Sigmoid colon (tissue), 6 donors: ENCODE measurements at regions not wholly inside any gene's neighbourhood (a gene's known extent, or its start where the extent isn't known, plus 50 kb on each side); places are given as distances from the start of the nearest gene placed in this dataset.
A peak's percentile ranks its signal among the peaks of the same experiment; 100 is the strongest.
"Not testable (repeated sequence)": the region's sequence is repeated elsewhere in the genome, so short reads cannot be mapped to it uniquely, and the experiment has no call there.

Experiments used
- DNase-seq: peaks from one replicate; pipeline ENCODE4 v3.0.0-alpha.2; 2019
- H3K27ac ChIP-seq, 4 donors: fragments of 200-600 bp; sonication (generic); one replicate each; pipeline ENCODE4 v1.5.1; 2016 to 2019; ENCODE audit warnings: mild to moderate bottlenecking in 1 of 4
- H3K27me3 ChIP-seq, 3 donors: fragments of 200-600 bp; sonication (generic); one replicate each; pipeline ENCODE4 v1.5.1; 2019; ENCODE audit warnings: mild to moderate bottlenecking in 1 of 3
- H3K36me3 ChIP-seq, 4 donors: fragments of 200-600 bp; sonication (generic); one replicate each; pipeline ENCODE4 v1.5.1; 2016 to 2019
- H3K4me1 ChIP-seq, 4 donors: fragments of 200-600 bp; sonication (generic); one replicate each; pipeline ENCODE4 v1.5.1; 2017 to 2019
- H3K4me3 ChIP-seq, 4 donors: fragments of 200-600 bp; sonication (generic); one replicate each; pipeline ENCODE4 v1.5.1; 2017 to 2019; ENCODE audit warnings: mild to moderate bottlenecking in 2 of 4, moderate library complexity in 1 of 4
- H3K9me3 ChIP-seq, 4 donors: fragments of 200-600 bp in 3 of 4; sonication (generic) in 3 of 4; one replicate each; pipeline versions ENCODE4 v1.5.1 to v1.6.1; 2013 to 2019
- EP300 ChIP-seq, 4 donors: sonication (generic); formaldehyde crosslinking; IDR thresholded peaks; one replicate each; pipeline ENCODE4 v1.6.1; 2017; ENCODE audit warnings: antibody characterized with exemption in 4 of 4
- POLR2A ChIP-seq, 2 donors: fragments of 450-650 bp; IDR thresholded peaks; one replicate each; pipeline ENCODE4 v1.6.1; 2016; ENCODE audit warnings: antibody characterized with exemption in 2 of 2, mild to moderate bottlenecking in 2 of 2, moderate library complexity in 2 of 2
- POLR2AphosphoS5 ChIP-seq, 4 donors: sonication (generic); formaldehyde crosslinking; IDR thresholded peaks; one replicate each; pipeline ENCODE4 v1.6.1; 2017; ENCODE audit warnings: antibody characterized with exemption in 4 of 4
- WGBS, 2 donors: extraction: QIAGEN DNeasy Blood & Tissue Kit; methylation state at CpG; one replicate each; pipeline ENCODE4 v1.1.7; 2013; 5-methylcytosine and 5-hydroxymethylcytosine counted together
- intact Hi-C: fragments of 100-400 bp; cut with DNase I; formaldehyde crosslinking; loops from one replicate; pipeline ENCODE4 v1.15.1; 2023
- TF ChIP-seq, protein P1 (sequence below), 4 experiments: fragments of 450-650 bp in 3 of 4; fragments of 200-600 bp in 1 of 4; IDR thresholded peaks; one replicate each; pipeline ENCODE4 v1.5.1; 2016 to 2019; ENCODE audit warnings: antibody characterized with exemption in 4 of 4, mild to moderate bottlenecking in 3 of 4, moderate library complexity in 2 of 4
- donor health status: healthy with polysubstance abuse.
- donor health status: healthy.

- Histone ChIP-seq H3K27ac (no peak overlapping the region), H3K27me3 (no peaks in the 10 kb centered on the region), H3K9me3 (no peaks in the 10 kb centered on the region), H3K4me3 (no peak overlapping the region), H3K36me3 (no peaks in the 10 kb centered on the region), H3K4me1 (no peaks in the 10 kb centered on the region)
- TF ChIP-seq POLR2AphosphoS5 (IDR thresholded peaks at IDR 0.05) = no peak
- TF ChIP-seq, protein P1, sequence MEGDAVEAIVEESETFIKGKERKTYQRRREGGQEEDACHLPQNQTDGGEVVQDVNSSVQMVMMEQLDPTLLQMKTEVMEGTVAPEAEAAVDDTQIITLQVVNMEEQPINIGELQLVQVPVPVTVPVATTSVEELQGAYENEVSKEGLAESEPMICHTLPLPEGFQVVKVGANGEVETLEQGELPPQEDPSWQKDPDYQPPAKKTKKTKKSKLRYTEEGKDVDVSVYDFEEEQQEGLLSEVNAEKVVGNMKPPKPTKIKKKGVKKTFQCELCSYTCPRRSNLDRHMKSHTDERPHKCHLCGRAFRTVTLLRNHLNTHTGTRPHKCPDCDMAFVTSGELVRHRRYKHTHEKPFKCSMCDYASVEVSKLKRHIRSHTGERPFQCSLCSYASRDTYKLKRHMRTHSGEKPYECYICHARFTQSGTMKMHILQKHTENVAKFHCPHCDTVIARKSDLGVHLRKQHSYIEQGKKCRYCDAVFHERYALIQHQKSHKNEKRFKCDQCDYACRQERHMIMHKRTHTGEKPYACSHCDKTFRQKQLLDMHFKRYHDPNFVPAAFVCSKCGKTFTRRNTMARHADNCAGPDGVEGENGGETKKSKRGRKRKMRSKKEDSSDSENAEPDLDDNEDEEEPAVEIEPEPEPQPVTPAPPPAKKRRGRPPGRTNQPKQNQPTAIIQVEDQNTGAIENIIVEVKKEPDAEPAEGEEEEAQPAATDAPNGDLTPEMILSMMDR (IDR thresholded peaks at IDR 0.05) = no peak
- TF ChIP-seq POLR2A (IDR thresholded peaks at IDR 0.05) = no peak
- no peak for TF ChIP-seq EP300 (IDR thresholded peaks at IDR 0.05)
- no peak for DNase-seq
- WGBS, 2 donors = 79% methylated on average over 3 of the region's 3 CpGs
- intact Hi-C loops = no loop called here
Measured at GRCh38 chr17:21564262-21564661, 128.1 kb upstream of the KCNJ18 start.

- DNase-seq, intact Hi-C loops, H3K36me3 ChIP-seq, H3K27ac ChIP-seq, H3K9me3 ChIP-seq, H3K4me1 ChIP-seq, H3K4me3 ChIP-seq, H3K27me3 ChIP-seq: not testable (repeated sequence)
- WGBS, 2 donors = 89 to 95% methylated on average over 6 of the region's 6 CpGs
Measured at GRCh38 chr17:21564757-21565156, 127.6 kb upstream of the KCNJ18 start.

DNA sequence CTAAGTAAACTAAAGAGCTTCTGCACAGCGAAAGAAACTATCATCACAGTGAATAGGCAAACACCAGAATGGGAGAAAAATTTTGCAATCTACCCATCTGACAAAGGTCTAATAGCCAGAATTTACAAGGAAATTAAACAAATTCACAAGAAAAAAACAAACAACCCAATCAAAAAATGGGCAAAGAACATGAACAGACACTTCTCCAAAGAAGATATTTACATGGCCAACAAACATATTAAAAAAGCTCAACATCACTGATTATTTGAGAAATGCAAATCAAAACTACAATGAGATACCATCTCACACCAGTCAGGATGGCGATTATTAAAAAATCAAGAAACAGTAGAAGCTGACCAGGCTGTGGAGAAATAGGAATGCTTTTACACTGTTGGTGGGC, 121.9 kb upstream of the KCNJ18 start:
- DNase-seq, intact Hi-C loops, H3K36me3 ChIP-seq, H3K9me3 ChIP-seq, H3K27me3 ChIP-seq, H3K4me3 ChIP-seq, H3K4me1 ChIP-seq, H3K27ac ChIP-seq: not testable (repeated sequence)
- 70 to 90% methylated on average over 2 of the region's 2 CpGs for WGBS, 2 donors

DNA sequence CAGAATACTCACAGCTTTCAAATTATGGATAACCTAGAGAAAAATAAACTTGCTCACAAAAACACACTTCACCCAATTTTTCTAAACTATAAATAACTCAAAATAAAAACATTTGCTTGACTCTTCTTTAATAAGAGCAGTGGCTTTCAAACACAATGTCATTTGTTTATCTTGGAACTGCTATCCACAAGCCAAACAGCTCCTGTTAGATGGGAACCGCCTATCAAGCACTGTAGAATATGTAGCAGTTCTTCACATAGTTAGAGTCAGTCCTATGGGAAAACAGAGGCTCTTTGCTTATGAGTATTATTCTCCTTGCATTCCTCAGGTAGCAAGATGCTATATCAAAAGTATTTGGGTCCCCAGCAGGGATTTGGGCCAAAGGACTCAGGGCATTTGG, 120.2 kb upstream of the KCNJ18 start:
- H3K27ac ChIP-seq, H3K4me1 ChIP-seq, H3K36me3 ChIP-seq, H3K9me3 ChIP-seq, H3K27me3 ChIP-seq, DNase-seq, intact Hi-C loops, H3K4me3 ChIP-seq: not testable (repeated sequence)
- 37 to 73% methylated on average over 1 of the region's 1 CpG for WGBS, 2 donors

- peak overlapping the region; percentile 40 to 59 (median 54) for H3K4me3 ChIP-seq
- intact Hi-C loops, H3K4me1 ChIP-seq, H3K27me3 ChIP-seq, H3K9me3 ChIP-seq, DNase-seq, H3K36me3 ChIP-seq: not testable (repeated sequence)
- peak overlapping the region in 1 of 4 donors; percentile 51 for H3K27ac ChIP-seq
- whole genome bisulfite sequencing, 2 donors = 85 to 93% methylated on average over 36 of the region's 36 CpGs
Measured at GRCh38 chr17:21573271-21573960, 118.9 kb upstream of the KCNJ18 start.

- Histone ChIP-seq H3K36me3 (no peaks in the 10 kb centered on the region), H3K27ac (peak overlapping the region in 3 of 4 donors; percentile 45 to 65 (median 51)), H3K4me1 (peaks cover 0 to 6% (median 0%) of the 10 kb centered on the region in 4 donors), H3K4me3 (peak overlapping the region; percentile 40 to 59 (median 54)), H3K27me3 (no peaks in the 10 kb centered on the region), H3K9me3 (no peaks in the 10 kb centered on the region)
- intact Hi-C loops = no loop called here
- TF ChIP-seq POLR2AphosphoS5 (IDR thresholded peaks at IDR 0.05) = no peak
- TF ChIP-seq, protein P1 (IDR thresholded peaks at IDR 0.05) = no peak
- TF ChIP-seq EP300 (IDR thresholded peaks at IDR 0.05) = no peak
- TF ChIP-seq POLR2A (IDR thresholded peaks at IDR 0.05) = peak in 1 of 2 donors; percentile 12
- peak; percentile 85 for DNase-seq
- 42 to 52% methylated on average over 38 of the region's 39 CpGs for WGBS, 2 donors
Measured at GRCh38 chr17:21573961-21574610, 118.2 kb upstream of the KCNJ18 start.

DNA sequence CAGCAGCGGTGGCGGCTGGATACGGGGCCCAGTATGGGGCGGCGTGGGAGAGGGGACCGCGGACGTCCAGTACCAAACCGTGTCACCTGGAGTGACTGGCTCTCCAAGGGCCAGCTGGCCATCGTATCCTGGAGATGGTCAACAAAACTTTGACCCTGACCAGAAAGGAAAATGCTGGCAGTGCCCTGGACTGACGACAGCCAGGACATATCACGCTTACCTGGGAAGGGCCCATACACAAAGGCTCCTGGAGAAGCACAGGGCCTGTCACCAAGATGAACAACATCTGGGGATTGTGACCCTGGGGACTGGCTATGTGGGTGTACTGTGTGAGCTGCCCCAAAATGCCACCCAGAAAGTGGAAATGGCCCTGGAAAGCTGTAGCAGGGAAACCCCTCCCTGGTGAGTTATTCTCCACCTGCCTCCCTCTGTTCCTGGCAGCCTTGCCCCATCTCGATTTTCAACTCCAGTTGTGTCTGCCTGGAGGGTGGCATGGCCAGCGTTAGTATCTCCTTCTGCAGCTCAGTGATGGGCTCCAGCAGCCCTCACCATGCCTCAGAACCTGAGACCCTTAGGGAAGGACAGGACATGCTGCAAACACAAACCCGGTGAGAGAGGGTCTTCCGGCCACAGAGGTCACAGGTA, 117.6 kb upstream of the KCNJ18 start:
- H3K9me3 ChIP-seq, H3K36me3 ChIP-seq, H3K4me1 ChIP-seq, DNase-seq, H3K27me3 ChIP-seq, H3K27ac ChIP-seq, intact Hi-C loops: not testable (repeated sequence)
- H3K4me3 ChIP-seq = peak overlapping the region in 3 of 4 donors; percentile 51 to 59 (median 56)
- 53 to 62% methylated on average over 8 to 9 of the region's 16 CpGs for WGBS, 2 donors

DNA sequence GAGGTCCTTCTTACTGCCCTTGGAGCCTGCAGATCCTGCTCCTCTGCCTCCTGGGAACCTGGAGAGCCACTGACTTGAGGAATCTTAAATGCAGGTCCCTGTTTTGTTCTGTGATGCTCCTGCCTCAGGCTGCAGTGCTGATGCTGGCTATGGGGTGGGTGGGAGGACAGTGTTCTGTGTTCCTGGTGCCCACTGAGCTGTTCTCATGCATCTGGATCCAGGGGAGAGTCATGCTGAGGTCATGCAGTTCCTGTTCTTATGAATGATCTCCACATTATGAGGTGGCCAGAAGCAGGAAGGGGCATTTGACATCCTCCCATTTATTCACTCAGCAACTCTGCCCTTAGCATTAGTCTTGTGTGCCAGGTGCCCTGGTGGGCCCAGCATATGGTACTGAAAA, 113.5 kb upstream of the KCNJ18 start:
- H3K4me3 ChIP-seq, DNase-seq, H3K9me3 ChIP-seq, H3K27me3 ChIP-seq, H3K27ac ChIP-seq, H3K36me3 ChIP-seq, intact Hi-C loops, H3K4me1 ChIP-seq: not testable (repeated sequence)
